Activated CD8-positive, alpha-beta memory T cell treated with anti-CD3 and anti-CD28 coated beads, Interleukin-2, amount 50 U/mL, for 24 hours (primary cell): ENCODE measurements at regions not wholly inside any gene's neighbourhood (a gene's known extent, or its start where the extent isn't known, plus 50 kb on each side); places are given as distances from the start of the nearest gene placed in this dataset.

Source experiments
- DNase-seq: peaks from one replicate; pipeline ENCODE4 v3.0.0-alpha.2; 2020; ENCODE audit errors: extremely low read depth

- DNase-seq, result no peak
Observed at GRCh38 chr5:125138266-125138665, 391.8 kb upstream of the ZNF608 start.

GRCh38 chr5:125139590-125139989 lies 393.2 kb upstream of the ZNF608 start:
- DNase-seq, result no peak

- no peak for DNase-seq
Observed at GRCh38 chr5:125140220-125140619, 393.8 kb upstream of the ZNF608 start.

- no peak for DNase-seq
Observed at GRCh38 chr5:125140855-125141254, 394.4 kb upstream of the ZNF608 start.

- no peak for DNase-seq
Observed at GRCh38 chr5:125142458-125142857, 396.0 kb upstream of the ZNF608 start.

- DNase-seq, result no peak
Observed at GRCh38 chr5:125143011-125143410, 396.6 kb upstream of the ZNF608 start.

GRCh38 chr5:125148076-125148475 lies 401.6 kb upstream of the ZNF608 start:
- DNase-seq, result no peak

GRCh38 chr5:125148706-125149105 lies 402.3 kb upstream of the ZNF608 start:
- no peak for DNase-seq

GRCh38 chr5:125149110-125149509 lies 402.7 kb upstream of the ZNF608 start:
- no peak for DNase-seq

- no peak for DNase-seq
Observed at GRCh38 chr5:125149527-125149926, 403.1 kb upstream of the ZNF608 start.

- no peak for DNase-seq
Observed at GRCh38 chr5:125150041-125150669, 403.7 kb upstream of the ZNF608 start.

GRCh38 chr5:125151150-125151900 lies 404.9 kb upstream of the ZNF608 start:
- DNase-seq, result no peak

GRCh38 chr5:125152044-125152443 lies 405.6 kb upstream of the ZNF608 start:
- DNase-seq, result no peak

GRCh38 chr5:125152461-125153189 lies 406.2 kb upstream of the ZNF608 start:
- DNase-seq, result no peak

- DNase-seq, result no peak
Observed at GRCh38 chr5:125153231-125153630, 406.8 kb upstream of the ZNF608 start.

- no peak for DNase-seq
Observed at GRCh38 chr5:125154301-125155110, 408.1 kb upstream of the ZNF608 start.

- no peak for DNase-seq
Observed at GRCh38 chr5:125160787-125161502, 414.5 kb upstream of the ZNF608 start.

GRCh38 chr5:125162714-125163113 lies 416.3 kb upstream of the ZNF608 start:
- no peak for DNase-seq

- DNase-seq, result no peak
Observed at GRCh38 chr5:125169396-125169795, 423.0 kb upstream of the ZNF608 start.

- no peak for DNase-seq
Observed at GRCh38 chr5:125171641-125172040, 425.2 kb upstream of the ZNF608 start.

GRCh38 chr5:125175348-125176004 lies 429.0 kb upstream of the ZNF608 start:
- DNase-seq, result no peak
